ENCODE measurements at regions not wholly inside any gene's neighbourhood (a gene's known extent, or its start where the extent isn't known, plus 50 kb on each side); places are given as distances from the start of the nearest gene placed in this dataset.
"Not testable (repeated sequence)": the region's sequence is repeated elsewhere in the genome, so short reads cannot be mapped to it uniquely, and the experiment has no call there.

GRCh38 chr2:84309281-84309680 is 149.8 kb downstream of the SUCLG1 start:
- no peak overlapping the region for H3K4me3 ChIP-seq
- intact Hi-C loops (cut with DNase I; ENCODE audit: low total_unique reads), result no loop called here

GRCh38 chr2:84306361-84306760 is 152.7 kb downstream of the SUCLG1 start:
- DNase-seq (ENCODE audit: low spot score in 2 of 2), result no peak
- TF ChIP-seq CTCF (IDR thresholded peaks at IDR 0.05), result no peak
- TF ChIP-seq POLR2A (IDR thresholded peaks at IDR 0.05), result no peak
- TF ChIP-seq POLR2AphosphoS5 (IDR thresholded peaks at IDR 0.05), result no peak

More at GRCh38 chr2:84309281-84309680, 149.8 kb downstream of the SUCLG1 start:
- Histone ChIP-seq H3K9me3 (peaks cover 4 to 8% of the 10 kb centered on the region in 2 donors), H3K27me3 (peaks cover 0 to 3% of the 10 kb centered on the region in 2 donors), H3K27ac (no peak overlapping the region), H3K4me1 (no peaks in the 10 kb centered on the region), H3K36me3 (no peaks in the 10 kb centered on the region)
- no peak for DNase-seq (ENCODE audit: low spot score in 2 of 2)
- no peak for TF ChIP-seq CTCF (IDR thresholded peaks at IDR 0.05)
- TF ChIP-seq POLR2A (IDR thresholded peaks at IDR 0.05), result no peak
- no peak for TF ChIP-seq POLR2AphosphoS5 (IDR thresholded peaks at IDR 0.05)

GRCh38 chr2:84302513-84303412 is 156.3 kb downstream of the SUCLG1 start:
- no peaks in the 10 kb centered on the region for H3K4me1 ChIP-seq
- no peak overlapping the region for H3K27ac ChIP-seq
- no peaks in the 10 kb centered on the region for H3K27me3 ChIP-seq
- TF ChIP-seq POLR2AphosphoS5 (IDR thresholded peaks at IDR 0.05) (no peak), POLR2A (IDR thresholded peaks at IDR 0.05) (no peak), CTCF (IDR thresholded peaks at IDR 0.05) (peak in 2 of 3 donors; percentile 41 to 61)
- no peaks in the 10 kb centered on the region for H3K36me3 ChIP-seq
- no peak overlapping the region for H3K4me3 ChIP-seq
- intact Hi-C loops (cut with DNase I; ENCODE audit: low total_unique reads), result no loop called here
- H3K9me3 ChIP-seq, result peaks cover 4 to 8% of the 10 kb centered on the region in 2 donors
- no peak for DNase-seq (ENCODE audit: low spot score in 2 of 2)

More at GRCh38 chr2:84306361-84306760, 152.7 kb downstream of the SUCLG1 start:
- no peak overlapping the region for H3K4me3 ChIP-seq
- H3K4me1 ChIP-seq, result no peaks in the 10 kb centered on the region
- intact Hi-C loops (cut with DNase I; ENCODE audit: low total_unique reads), result no loop called here
- H3K36me3 ChIP-seq, result no peaks in the 10 kb centered on the region
- H3K27me3 ChIP-seq, result peaks cover 0 to 3% of the 10 kb centered on the region in 2 donors
- H3K27ac ChIP-seq, result no peak overlapping the region
- H3K9me3 ChIP-seq, result peaks cover 4 to 8% of the 10 kb centered on the region in 2 donors

- H3K27ac ChIP-seq, result no peak overlapping the region
- no peak overlapping the region for H3K4me3 ChIP-seq
- peaks cover 4 to 8% of the 10 kb centered on the region in 2 donors for H3K9me3 ChIP-seq
- intact Hi-C loops (cut with DNase I; ENCODE audit: low total_unique reads), result no loop called here
- H3K36me3 ChIP-seq, result no peaks in the 10 kb centered on the region
- TF ChIP-seq POLR2AphosphoS5 (IDR thresholded peaks at IDR 0.05), result no peak
- TF ChIP-seq CTCF (IDR thresholded peaks at IDR 0.05), result no peak
- TF ChIP-seq POLR2A (IDR thresholded peaks at IDR 0.05), result no peak
- no peak for DNase-seq (ENCODE audit: low spot score in 2 of 2)
- H3K4me1 ChIP-seq, result no peaks in the 10 kb centered on the region
- H3K27me3 ChIP-seq, result no peaks in the 10 kb centered on the region
These were observed 157.4 kb downstream of the SUCLG1 start for GRCh38 chr2:84301717-84302116.

- Histone ChIP-seq H3K27me3 (no peaks in the 10 kb centered on the region), H3K9me3 (peaks cover 0 to under 1% of the 10 kb centered on the region in 2 donors), H3K27ac (no peak overlapping the region), H3K4me3 (no peak overlapping the region), H3K36me3 (no peaks in the 10 kb centered on the region), H3K4me1 (no peaks in the 10 kb centered on the region)
- no peak for DNase-seq (ENCODE audit: low spot score in 2 of 2)
- intact Hi-C loops (cut with DNase I; ENCODE audit: low total_unique reads), result no loop called here
- TF ChIP-seq POLR2AphosphoS5 (IDR thresholded peaks at IDR 0.05) (no peak), CTCF (IDR thresholded peaks at IDR 0.05) (no peak)
These were observed 158.4 kb downstream of the SUCLG1 start for GRCh38 chr2:84300696-84301029.

GRCh38 chr2:84300001-84300695 is 158.9 kb downstream of the SUCLG1 start:
- H3K27me3 ChIP-seq; H3K9me3 ChIP-seq; H3K36me3 ChIP-seq; intact Hi-C loops (cut with DNase I; ENCODE audit: low total_unique reads); DNase-seq (ENCODE audit: low spot score in 2 of 2); H3K4me3 ChIP-seq; H3K4me1 ChIP-seq; H3K27ac ChIP-seq: not testable (repeated sequence)

Measured in breast epithelium (tissue), 4 donors.